ENCODE measurements at regions not wholly inside any gene's neighbourhood (a gene's known extent, or its start where the extent isn't known, plus 50 kb on each side); places are given as distances from the start of the nearest gene placed in this dataset.

DNA sequence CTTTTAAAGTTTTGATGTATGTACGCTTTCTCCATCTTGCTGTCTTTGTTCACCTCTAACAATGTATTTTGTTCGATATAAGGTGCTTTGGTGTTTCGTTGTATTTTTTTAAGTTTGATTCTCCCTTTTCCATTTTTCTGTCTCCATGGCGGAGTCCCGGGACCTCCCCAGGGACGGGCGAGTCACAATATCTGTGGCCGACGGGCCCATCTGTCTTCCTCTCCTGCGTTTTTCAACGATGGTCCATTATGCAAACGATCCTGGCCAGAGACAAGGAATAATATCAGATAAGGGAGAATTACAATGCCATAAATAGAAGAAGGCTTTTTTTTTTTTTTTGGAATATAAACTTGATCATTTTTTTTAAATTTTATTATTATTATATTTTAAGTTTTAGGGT, 112.3 kb upstream of the SHOX start:
- Histone ChIP-seq H3K27ac (no peak overlapping the region), H3K36me3 (no peaks in the 10 kb centered on the region), H3K4me3 (no peak overlapping the region), H3K4me1 (no peaks in the 10 kb centered on the region), H3K9me3 (no peaks in the 10 kb centered on the region), H3K27me3 (ENCODE audit: low read depth) (no peaks in the 10 kb centered on the region)
- TF ChIP-seq, protein P1, sequence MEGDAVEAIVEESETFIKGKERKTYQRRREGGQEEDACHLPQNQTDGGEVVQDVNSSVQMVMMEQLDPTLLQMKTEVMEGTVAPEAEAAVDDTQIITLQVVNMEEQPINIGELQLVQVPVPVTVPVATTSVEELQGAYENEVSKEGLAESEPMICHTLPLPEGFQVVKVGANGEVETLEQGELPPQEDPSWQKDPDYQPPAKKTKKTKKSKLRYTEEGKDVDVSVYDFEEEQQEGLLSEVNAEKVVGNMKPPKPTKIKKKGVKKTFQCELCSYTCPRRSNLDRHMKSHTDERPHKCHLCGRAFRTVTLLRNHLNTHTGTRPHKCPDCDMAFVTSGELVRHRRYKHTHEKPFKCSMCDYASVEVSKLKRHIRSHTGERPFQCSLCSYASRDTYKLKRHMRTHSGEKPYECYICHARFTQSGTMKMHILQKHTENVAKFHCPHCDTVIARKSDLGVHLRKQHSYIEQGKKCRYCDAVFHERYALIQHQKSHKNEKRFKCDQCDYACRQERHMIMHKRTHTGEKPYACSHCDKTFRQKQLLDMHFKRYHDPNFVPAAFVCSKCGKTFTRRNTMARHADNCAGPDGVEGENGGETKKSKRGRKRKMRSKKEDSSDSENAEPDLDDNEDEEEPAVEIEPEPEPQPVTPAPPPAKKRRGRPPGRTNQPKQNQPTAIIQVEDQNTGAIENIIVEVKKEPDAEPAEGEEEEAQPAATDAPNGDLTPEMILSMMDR (IDR thresholded peaks at IDR 0.05), result no peak
- intact Hi-C loops (cut with DNase I), result no loop called here
- DNase-seq (no peak), ATAC-seq (no peak)

DNA sequence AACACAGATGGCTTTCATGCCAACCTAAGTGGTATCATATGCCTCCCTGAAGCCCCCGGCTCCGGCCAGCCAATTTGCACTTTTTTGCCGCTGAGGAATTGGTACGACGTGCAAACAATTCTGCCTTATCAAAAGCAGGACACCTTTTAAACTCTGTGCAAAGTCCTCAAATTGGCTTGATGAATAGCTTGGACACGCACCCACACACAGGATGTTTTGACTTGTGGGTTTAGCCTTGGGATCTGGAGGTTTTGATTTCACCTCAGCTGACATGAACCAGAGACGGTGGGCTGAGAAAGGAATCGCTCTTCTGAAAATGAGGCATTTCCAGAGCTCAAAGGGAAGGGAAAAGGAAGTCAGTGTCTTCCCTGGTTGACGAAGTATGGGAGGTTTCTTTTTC, 110.8 kb upstream of the SHOX start:
- Histone ChIP-seq H3K27me3 (ENCODE audit: low read depth) (no peaks in the 10 kb centered on the region), H3K27ac (no peak overlapping the region), H3K4me1 (no peaks in the 10 kb centered on the region), H3K9me3 (no peaks in the 10 kb centered on the region), H3K36me3 (no peaks in the 10 kb centered on the region), H3K4me3 (no peak overlapping the region)
- DNase-seq (no peak), ATAC-seq (no peak)
- intact Hi-C loops (cut with DNase I), result no loop called here
- TF ChIP-seq, protein P1 (IDR thresholded peaks at IDR 0.05), result no peak

DNA sequence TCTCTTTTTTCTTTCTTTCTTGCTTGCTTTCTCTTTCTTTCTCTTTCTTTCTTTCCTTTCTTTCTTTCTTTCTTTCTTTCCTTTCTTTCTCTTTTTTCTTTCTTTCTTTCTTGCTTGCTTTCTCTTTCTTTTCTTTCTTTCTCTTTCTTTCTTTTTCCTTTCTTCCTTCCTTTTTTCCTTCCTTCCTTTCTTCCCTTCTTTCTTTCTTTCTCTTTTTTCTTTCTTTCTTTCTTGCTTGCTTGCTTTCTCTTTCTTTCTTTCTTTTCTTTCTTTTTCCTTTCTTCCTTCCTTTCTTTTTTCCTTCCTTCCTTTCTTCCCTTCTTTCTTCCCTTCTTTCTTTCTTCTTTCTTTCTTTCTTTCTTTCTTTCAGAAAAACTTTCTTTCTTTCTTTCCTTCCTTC, 108.1 kb upstream of the SHOX start:
- peaks cover 5% of the 10 kb centered on the region for H3K9me3 ChIP-seq
- H3K27ac ChIP-seq, result no peak overlapping the region
- H3K27me3 ChIP-seq (ENCODE audit: low read depth), result no peaks in the 10 kb centered on the region
- no peak for DNase-seq
- H3K36me3 ChIP-seq, result no peaks in the 10 kb centered on the region
- TF ChIP-seq, protein P1 (IDR thresholded peaks at IDR 0.05), result no peak
- ATAC-seq, result no peak
- intact Hi-C loops (cut with DNase I), result no loop called here
- no peaks in the 10 kb centered on the region for H3K4me1 ChIP-seq
- no peak overlapping the region for H3K4me3 ChIP-seq

DNA sequence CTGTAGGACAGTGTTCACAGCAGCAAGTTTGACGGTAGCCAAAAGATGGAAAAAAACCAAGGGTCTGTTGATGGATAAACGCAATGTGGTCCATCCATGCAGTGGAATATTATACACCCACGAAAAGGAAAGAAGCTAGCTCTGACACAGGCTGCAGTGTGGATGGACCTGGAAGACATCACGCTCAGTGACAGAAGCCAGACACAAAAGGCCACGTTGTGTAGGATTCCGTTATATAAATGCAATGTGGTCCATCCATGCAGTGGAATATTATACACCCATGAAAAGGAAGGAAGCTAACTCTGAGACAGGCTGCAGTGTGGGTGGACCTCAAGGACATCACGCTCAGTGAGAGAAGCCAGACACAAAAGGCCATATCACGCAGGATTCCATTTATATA, 105.5 kb upstream of the SHOX start:
- H3K27me3 ChIP-seq (ENCODE audit: low read depth), result no peaks in the 10 kb centered on the region
- H3K36me3 ChIP-seq, result no peaks in the 10 kb centered on the region
- no peaks in the 10 kb centered on the region for H3K4me1 ChIP-seq
- intact Hi-C loops (cut with DNase I), result no loop called here
- H3K4me3 ChIP-seq, result no peak overlapping the region
- ATAC-seq (no peak), DNase-seq (no peak)
- peaks cover 5% of the 10 kb centered on the region for H3K9me3 ChIP-seq
- TF ChIP-seq, protein P1 (IDR thresholded peaks at IDR 0.05), result no peak
- no peak overlapping the region for H3K27ac ChIP-seq

DNA sequence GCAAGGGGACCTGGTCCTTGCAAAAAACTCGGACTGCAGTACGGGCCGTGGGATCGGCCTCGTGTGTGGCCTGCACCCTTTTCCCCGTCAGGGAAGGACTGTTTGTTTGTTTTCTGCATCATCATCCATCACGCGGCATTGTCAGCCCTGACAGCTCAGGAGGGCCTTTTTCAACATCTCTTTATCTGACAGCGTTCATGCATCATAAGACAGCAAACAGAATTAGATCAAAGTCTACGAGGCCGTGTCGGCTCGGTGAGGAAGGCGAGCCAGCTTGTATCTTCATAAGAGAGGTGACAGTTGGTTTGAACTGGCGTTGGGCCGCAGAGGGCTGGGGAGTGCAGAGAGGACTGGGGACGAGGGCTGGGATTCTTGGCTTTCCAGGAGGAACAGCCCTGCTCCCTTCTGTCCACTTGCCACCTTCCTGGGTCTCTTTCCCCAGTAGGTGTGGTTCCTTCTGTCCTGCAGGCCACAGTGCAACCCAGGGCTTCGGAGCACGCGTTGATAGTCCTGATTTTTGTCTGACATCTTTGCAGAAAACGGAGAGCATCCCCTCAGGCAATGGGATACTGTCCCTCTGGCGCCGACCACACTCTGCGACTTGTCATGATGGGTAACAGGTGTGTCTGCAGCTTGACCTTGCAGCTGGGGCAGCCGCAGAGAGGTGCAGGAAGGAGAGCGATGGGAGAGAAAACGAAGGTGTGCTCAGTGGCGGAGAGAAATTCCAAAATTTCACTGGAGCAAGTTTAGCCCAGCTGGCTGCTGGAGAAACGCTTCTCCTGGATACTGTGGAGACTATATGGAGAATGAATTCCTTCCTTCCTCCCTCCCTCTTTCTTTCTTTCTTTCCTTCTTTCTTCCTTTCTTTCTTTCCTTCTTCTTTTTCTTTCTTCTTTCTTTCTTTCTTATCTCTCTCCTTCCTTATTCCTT, 104.0 kb upstream of the SHOX start:
- Histone ChIP-seq H3K27me3 (ENCODE audit: low read depth) (no peaks in the 10 kb centered on the region), H3K36me3 (no peaks in the 10 kb centered on the region), H3K4me3 (no peak overlapping the region), H3K9me3 (peaks cover 5% of the 10 kb centered on the region), H3K4me1 (no peaks in the 10 kb centered on the region), H3K27ac (no peak overlapping the region)
- TF ChIP-seq, protein P1 (IDR thresholded peaks at IDR 0.05), result no peak
- intact Hi-C loops (cut with DNase I), result no loop called here
- DNase-seq, result no peak
- ATAC-seq, result no peak
